NOMO-1 treated with DMSO at 0.1 percent for 48 hours (cell line): ENCODE measurements at regions not wholly inside any gene's neighbourhood (a gene's known extent, or its start where the extent isn't known, plus 50 kb on each side); places are given as distances from the start of the nearest gene placed in this dataset.
"Not testable (repeated sequence)": the region's sequence is repeated elsewhere in the genome, so short reads cannot be mapped to it uniquely, and the experiment has no call there.

Experiments
- DNase-seq: peaks from one replicate; lab custom pipeline; 2025; ENCODE audit not compliant: unreplicated experiment; lab: John Stamatoyannopoulos, UW

DNA sequence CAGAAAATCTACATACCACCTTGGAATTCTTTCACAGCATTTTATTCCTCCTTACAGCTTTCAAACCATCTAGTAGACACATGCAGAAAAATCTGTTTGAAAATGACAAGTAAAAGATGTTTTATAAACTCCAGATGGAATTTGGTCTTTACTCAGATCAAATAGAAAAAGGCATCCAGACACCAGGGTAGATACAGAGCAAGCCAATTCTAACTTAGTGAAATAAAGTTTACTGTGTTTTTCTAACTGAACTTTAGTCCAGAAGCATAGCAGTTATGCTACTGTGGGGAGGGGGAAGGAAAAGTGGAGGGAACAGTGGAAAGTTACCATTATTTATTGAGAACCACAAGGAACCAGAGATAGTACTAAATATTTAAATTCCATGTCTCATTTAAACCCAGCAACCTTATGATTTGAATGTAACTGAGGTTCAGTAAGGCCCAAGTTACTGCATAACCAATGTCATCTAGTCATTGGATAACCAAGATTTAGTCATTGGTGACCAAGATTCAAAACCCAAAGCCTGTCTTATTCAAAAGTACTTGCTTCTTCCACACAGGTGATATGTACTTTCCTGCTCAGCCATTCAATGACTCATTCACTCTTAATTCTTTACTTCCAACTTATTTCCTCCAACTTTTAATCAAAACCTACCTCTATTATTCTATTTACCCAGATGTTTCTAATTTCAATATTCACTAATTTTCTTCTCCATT, 57.7 kb downstream of the RAD51AP2 start:
- no peak for DNase-seq

DNA sequence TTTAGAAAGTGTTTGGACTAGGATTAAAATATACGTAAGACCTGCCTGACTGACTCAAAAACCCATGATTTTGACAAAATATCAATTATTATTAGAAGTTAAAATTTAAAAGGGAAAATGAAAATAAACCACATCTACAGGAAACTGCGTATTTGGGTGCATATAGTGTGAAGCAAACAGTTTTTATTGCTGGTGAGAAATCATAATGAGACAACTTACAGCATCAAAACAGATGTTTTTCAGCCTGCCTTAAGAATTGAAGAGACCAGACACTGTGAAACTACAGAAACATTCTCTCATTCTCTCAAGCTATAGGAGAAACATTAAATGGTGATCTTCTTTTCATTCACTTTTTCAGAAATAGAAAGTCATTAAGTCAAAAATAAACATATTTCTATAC, 62.9 kb downstream of the RAD51AP2 start:
- no peak for DNase-seq

DNA sequence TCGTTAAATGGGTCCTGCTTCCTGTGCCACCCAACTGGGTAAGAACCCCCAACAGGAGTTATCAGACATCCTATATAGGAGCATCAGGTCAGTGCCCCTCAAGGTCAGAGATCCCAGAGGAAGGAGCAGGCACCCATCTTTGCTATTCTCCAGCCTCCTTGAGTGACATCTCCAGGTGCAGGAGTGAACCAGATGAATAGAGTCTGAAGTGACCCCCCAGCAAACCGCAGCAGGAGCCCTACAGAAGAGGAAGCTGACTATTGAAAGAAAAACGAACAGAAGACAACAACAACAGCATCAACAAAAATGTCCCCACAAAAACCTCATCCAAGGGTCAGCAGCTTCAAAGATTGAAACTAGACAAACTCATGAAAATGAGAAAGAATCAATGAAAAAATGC, 72.0 kb downstream of the RAD51AP2 start:
- not testable (repeated sequence) for DNase-seq

DNA sequence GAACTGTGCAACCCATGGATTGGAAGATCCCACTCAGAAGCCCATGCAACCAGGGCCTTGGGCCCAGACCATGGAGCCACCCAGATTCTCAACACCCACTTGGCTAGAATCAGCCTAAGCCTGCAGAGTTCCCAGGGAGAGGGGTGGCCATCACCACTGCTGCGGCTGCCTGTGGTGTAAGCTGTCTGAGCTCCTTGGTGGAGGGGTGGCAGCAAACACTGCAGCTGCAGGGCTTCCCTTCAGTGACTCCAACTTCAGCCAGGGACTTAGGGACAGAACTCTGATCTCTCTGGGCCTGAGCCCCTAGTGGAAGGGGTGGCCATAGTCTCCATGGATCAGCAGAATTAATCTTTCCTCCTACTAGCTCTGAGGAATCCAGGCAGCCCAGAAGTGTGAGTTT, 72.5 kb downstream of the RAD51AP2 start:
- no peak for DNase-seq

DNA sequence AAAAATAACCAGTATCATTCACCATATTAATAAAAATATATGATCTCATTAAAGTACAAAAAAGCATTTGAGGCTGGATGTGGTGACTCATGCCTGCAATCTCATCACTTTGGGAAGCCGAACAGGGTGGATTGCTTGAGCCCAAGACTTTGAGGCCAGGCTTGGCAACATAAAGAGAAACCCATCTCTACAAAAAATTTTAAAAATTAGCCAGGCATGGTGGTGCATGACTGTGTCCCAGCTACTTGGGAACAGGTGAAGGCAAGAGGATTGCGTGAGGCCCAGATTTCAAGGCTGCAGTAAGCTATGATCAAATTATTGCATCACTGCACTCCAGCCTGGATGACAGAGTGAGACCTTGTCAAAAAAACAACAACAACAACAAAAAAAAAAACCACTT, 75.9 kb downstream of the RAD51AP2 start:
- DNase-seq, result no peak

DNA sequence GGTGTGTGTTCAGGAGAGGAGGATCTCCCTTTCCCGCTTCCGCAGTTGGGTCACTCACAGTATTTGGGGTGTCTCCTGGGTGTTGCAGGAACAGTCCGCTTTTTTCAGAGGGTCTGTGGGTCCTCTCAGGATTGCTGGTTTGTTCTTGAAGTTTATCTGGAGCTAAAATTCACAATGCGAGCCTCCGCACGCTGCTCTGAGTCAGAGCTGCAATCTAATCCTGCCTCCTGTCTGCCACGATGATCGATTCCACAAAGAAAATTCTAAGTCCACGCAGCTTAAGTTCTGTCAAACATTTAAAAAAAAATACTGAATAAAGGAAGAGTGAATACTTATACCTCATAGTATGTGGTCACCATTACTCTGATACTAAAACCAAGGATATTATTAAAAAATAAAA, 76.5 kb downstream of the RAD51AP2 start:
- no peak for DNase-seq

DNA sequence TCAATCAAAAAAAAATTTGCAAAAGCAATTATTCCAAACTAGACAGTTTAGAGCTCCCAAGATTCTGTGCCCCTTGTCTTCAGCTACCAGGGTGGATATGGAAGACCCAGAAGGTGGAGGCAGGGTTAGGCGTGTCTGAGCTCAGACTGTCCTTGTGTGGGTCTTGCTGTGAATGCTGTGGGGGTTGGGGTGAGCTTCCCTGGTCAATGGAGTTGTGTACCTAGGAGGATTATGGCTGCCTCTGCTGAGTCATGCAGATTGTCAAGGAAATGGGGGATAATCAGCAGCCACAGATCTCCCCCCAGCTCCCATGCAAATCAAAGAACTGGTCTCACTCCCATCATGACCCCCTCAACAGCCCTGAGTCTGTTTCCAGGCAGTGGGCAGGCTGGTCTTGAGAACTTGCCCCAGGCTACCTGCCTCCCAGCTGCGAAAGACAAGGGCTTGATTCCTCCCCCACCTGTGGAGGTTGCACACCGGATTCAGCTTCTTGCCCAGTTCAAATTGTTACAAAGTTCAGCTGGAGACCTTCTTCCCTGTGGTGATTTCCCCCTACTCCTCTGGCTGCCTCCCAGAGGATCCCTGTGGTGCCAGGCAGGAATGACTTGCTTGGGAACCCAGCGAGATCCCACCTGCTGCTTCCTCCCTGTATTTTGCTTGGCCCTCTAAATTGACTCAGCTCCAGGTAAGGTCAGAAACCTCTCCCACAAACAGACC, 77.0 kb downstream of the RAD51AP2 start:
- no peak for DNase-seq

DNA sequence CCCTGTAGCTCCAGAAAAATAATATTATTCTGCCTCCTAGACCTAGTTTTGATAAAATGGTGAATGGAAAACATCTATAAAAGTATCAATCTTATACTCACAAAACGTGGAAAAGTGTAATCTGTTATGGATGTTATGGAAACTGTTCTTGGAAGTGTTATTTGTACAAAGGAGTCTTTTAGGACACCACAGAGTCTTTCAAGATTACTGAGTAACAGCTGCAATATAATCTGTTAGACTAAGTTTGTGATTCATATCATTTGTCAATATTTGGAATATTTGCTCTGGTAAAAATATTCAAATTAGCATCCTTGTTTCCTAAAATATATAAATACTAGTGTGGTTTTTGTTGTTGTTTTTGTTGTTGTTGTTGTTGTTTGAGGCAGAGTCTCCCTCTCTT, 87.9 kb downstream of the RAD51AP2 start:
- DNase-seq, result no peak

DNA sequence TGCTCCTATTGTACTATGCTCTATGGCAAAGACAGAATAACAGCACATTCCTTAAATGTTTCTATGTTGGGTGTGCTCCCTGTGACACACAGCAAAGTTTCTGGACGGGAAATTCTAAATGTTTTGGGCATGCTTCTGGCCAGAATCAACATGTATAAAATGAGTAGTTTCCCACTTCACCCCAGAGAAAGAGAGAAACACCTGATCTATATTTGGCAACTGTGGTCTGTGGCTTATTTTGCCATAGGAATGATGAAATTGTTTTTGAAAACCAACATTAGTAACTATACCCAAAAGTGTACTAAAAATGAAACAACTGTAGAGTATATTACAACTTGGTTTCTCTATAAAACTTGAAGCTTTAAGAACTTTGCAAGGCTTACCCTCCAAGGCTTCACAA, 89.1 kb downstream of the RAD51AP2 start:
- no peak for DNase-seq

DNA sequence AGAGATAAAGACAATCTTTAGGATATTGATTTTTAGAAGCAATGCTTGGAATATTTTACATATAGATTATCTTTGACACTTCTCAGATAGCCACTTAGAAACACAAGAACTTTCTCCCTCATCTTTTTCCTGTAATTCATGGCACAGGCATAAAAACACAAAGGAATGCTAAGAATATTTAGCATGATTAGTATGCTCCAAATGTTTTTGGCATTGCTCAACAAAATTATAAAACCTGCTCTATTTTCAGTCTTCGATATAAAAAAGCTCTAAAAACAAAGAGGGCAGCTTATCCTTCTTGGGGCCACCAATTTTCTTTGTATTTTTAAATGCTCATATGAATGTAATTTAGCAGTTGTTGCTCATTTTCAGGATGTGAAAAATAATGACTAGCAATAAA, 90.8 kb downstream of the RAD51AP2 start:
- no peak for DNase-seq

DNA sequence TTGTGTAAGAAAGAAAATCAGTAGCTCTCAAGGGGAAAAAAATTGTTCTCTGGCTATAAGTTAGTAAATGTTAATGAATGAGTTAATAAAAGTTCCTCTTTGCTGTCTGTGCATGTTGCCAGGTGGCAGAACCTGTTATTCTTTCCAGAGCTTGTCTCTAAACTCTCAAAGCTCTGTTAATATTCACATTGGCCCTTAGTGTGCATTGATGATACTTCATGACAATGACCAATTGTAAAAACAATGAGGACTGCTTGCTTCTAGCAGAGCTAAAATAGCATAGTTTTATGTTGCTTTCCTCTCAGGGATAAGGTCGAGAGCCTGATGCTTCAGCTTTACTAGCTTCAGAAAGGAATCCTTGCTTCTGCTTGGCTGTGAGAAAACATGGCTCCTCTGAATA, 91.5 kb downstream of the RAD51AP2 start:
- DNase-seq, result no peak

DNA sequence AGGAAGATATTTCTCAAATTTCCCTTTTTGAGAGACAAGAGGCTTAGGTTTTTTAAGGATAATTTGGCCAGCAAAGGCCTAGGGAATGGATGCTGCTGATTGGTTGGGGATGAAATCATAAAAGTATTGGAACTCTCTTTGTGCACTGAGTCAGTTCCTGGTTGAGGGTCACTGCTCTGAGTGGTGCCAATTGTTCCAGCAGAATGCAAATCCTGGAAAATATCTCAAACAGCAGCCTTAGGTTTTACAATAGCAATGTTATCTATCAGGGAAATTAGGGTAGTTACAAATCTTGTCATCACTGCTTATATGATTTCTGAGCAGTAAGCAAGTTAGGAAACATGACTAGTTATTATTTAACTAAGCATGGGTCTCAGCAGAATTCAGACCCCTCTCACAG, 96.2 kb downstream of the RAD51AP2 start:
- DNase-seq, result no peak

DNA sequence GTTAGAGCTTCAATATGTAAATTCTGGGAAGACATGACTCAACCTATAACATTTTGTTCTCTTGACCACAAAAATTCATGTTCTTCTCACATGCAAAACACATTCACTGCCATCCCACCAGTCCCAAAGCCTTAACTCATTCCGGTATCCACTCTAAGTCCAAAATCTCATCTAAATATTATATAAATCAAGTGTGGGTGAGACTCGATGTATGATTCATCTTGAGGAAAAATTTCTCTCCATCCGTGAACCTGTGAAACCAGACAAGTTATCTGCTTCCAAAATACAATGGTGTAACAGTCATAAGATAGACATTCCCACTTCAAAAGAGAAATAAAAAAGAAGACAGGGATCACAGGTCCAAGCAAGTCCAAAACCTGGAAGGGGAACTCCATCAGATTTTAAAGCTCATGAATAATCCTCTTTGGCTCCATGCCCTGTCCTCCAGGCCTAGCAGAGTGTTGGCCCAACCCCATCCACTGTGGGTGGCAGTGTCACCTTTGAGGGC, 101.3 kb downstream of the RAD51AP2 start:
- no peak for DNase-seq

DNA sequence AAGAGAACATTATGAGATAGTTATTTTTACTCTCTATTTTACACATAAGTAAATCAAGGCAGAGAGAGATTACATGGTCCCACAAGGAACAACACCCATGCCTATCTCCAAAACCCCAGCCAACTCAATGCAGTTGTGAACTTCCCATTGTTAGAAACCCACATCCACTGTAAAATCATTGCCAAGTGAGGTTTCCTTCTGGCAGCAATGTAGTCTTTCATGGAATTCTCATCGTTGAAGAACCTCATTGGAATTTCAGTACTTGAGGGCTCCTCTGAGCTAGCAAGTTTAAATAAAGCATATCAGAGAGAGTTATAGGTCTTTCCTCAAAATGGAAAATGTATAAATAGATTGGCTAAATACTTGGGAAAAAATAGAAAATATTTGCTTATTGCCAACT, 105.2 kb downstream of the RAD51AP2 start:
- DNase-seq, result no peak

DNA sequence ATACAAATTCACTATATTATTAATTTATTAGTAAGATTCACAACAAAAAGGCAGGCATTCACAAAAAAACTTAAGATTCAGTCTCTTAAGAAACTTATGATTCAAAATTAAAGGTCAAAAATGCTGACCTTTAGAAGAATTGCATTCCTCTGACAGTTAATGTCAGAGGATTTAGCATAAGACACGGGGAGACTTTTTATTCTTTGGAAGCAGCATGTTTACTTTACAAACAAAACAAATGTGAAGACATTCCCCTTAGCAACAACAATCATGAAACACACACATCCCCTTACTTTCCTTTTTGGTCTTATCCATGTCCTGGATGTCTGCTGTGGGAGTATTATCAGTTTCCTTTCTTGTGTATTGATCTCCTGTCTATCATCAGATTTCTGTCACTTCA, 117.1 kb downstream of the RAD51AP2 start:
- DNase-seq, result no peak

DNA sequence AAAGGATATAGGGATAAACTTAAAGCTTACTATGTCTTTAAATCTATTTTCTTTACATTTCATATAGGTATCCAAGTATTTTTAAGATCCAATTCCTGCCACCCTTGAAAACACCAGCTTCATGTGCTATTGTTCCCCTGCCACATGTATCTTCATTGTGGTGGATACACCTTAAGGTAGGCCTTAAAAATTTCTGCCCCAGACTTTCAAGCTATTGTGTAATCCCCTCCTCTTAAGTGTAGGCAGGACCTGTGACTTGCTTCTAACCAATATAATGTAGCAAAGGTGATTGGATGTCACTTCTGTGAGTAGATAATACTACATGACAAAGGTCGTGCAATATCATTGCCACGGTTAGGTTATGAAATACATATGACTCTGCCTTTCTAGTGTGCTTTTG, 119.5 kb downstream of the RAD51AP2 start:
- no peak for DNase-seq

DNA sequence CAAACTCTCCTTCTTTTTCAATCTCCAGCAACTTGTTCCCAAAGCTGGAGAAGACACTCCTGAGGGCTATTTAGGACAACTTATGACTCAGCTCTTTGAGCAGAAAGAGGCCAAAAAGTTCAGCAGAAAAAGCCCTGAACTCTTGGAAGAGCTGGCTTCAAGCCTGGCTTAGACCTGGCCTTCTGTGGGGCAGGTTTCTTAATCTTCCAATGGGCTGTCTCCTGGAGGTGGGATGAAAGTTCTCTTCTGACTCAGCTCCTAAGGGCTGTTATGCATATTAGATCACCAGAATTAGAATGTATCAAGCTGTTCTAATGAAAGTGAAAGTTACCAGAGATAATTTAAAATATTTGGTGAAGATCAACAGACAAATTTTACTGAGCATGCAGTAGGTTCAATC, 129.4 kb downstream of the RAD51AP2 start:
- DNase-seq, result no peak

DNA sequence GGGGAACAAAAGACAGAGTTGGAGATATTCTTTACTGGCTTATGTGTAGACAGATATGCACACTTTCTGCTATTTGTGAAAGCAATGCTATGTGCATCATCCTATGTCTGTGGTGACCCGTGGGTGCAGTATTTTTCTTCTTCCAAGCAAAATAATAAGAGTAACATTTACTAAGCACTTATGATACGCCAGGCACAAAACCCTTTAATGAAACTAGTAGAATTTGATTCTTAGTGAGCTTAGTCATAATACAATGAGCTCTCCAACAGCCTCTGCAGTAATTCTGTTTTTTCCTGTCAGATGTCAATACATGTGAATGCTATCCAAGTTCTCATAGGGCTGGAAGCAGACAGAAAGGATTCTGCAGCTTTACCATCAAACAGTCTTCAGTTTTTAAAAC, 130.6 kb downstream of the RAD51AP2 start:
- DNase-seq, result no peak

DNA sequence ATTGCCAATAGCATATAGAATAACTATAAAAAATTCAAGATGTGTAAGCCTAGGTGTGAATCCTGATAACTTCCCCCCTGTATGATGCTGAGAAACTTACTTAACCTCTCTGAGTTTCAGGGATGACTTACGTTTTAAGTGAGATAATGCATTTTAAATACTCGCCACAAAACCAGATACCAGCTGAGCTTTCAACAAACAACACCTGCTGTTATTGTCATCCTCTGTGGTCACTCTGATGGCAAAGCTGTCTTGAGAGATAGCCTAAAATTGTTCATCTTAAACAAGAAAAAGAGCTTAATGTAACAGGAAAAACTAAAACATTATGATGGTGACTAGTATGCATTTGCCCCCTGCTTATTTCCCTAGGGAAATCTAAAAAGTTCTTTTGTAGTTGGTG, 131.5 kb downstream of the RAD51AP2 start:
- DNase-seq, result no peak

DNA sequence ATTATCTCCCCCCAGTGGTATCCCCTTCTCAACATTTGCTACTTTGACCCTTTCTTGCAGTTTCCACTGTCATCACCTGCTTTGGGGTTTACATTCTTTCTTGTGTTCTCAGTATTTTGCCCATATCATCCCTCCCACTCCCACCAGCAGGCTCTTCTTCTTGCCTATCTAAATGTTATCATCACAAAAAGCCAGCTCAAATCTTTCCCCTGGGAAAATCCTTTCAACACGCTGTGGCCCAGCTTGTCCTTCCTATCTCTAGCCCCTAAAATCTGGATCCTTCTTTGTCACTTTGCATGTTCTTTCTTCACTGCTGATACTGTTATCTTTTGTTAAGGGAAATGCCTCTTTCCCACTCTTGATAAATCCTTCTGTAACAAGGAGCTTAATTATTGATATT, 138.2 kb downstream of the RAD51AP2 start:
- DNase-seq, result no peak

DNA sequence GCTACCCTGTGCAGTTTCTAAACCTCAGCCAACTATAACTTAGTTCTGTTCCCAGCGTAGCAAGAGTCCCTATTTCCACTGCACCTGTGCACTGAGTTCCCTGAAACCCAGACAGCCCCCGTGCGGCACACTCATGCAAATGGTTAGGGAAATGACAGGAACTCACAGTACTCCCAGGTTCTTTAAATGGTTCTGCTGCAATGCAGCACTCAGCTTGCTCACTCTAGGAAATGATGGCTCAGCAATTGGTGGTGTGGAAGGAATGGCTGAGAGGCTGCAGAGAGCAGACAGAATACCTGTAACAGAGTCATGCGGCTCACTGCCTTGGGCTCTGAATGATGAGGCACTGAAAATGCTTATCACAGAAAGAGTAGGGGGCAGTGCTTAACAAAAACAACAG, 143.0 kb downstream of the RAD51AP2 start:
- DNase-seq, result no peak

DNA sequence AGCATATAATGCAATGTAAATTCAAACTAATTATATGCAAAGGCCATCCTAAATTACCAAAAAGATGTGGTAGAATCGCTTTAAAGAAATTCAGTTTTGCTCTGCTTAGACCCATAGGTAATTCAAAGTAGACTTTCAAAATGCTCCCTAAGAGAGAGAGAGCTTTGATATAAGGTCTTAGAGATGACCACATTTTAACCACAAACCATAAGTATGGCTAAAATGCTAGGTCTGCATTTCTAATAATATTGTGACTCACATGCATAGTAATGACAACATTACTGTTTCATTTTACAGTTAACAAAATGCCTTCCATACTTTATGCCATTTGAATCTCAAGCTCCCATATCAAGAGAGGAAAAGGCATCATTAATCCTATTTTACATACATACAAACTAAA, 144.5 kb downstream of the RAD51AP2 start:
- no peak for DNase-seq

DNA sequence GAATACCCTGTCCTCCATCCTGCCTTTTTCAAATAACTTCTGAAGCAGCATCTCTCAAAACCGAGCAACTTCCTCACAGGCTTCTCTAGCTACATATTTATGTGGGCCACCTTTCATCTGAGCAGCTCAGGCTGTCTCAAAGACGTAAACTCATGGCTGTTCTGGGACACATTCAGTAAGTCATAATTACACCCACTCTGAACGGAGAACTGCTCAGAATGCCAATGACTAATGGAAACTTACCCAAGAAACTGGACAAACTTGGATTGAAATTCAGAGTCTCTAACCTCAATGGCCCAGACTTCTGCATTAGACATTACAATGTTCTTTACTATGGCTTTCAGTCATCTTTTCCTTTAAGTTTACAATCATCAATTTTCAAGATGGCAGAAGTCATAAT, 145.2 kb downstream of the RAD51AP2 start:
- no peak for DNase-seq
